GM18951 (cell line): ENCODE measurements at regions not wholly inside any gene's neighbourhood (a gene's known extent, or its start where the extent isn't known, plus 50 kb on each side); places are given as distances from the start of the nearest gene placed in this dataset.

ENCODE experiments used
- POLR2A ChIP-seq: IDR thresholded peaks from 4 replicates; pipeline ENCODE4 v1.6.1; 2011; ENCODE audit warnings: mild to moderate bottlenecking; ENCODE audit not compliant: insufficient read length, insufficient read depth; ENCODE audit errors: extremely low read depth
- in situ Hi-C: fragments of 300-500 bp; cut with MboI; formaldehyde crosslinking; loops from one replicate; pipeline ENCODE4 v1.12.0; 2022; ENCODE audit warnings: low sequenced_read_pairs, mixed read lengths, inconsistent platforms; ENCODE audit not compliant: unreplicated experiment

DNA sequence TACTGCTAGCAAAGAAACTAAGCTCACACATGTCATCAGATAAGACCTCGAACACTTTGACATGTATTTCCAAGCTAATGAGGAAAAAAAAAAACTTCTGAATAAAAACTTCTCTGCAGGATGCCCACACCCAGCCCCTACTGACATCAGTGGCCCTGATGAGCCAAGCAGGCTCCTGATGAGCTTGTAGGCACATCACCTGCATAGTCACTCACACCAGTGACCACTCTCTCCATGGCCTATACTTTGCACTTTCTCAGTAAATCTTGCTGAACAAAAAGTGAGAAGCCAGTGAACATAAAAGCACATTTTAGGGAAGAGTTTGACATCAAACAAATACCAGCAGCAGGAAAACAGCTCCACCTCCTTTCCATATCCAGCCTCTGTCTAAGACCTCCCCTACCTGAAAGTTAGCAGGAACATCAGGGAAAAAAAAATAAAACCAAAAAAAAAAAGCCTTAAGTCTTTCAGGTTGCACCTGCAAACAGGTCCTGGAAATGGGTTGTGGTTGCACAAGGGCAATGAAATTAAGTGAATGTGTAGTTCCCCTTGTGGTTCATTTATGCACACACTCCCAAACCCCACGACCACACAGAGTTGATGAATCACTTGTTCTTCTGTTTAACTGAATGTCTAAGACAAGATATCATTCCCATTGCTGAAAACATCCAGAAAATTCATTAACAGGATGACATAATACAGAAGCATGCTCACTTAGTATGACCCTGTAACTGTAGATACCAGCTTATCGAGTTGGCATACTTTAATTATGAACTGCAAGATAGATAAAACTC is 205.2 kb upstream of the PDE1C start:
- in situ Hi-C loops = no loop called here

DNA sequence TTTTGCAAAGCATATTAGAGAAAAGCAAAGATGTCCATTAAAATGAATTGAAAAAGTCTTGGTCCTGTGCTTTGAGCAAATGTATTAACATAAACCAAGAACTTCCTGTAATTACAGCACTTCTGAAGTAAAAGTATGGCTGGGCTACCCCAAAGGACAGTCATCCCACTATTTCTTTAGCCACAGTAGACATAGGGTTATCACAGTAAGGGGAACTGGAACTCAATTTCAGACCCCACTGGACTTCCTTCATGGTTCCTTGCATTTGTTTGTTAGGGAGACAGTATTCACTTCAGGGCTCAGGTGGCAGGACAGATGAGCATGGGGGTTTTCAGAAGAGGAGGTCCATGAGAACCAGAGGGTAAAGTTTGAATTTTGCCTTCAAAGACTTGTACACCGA is 203.1 kb upstream of the PDE1C start:
- TF ChIP-seq POLR2A = no peak
- in situ Hi-C loops = no loop called here

More for the DNA sequence above, 205.2 kb upstream of the PDE1C start:
- no peak for TF ChIP-seq POLR2A

- no peak for TF ChIP-seq POLR2A
- in situ Hi-C loops = no loop called here
These were observed 196.8 kb upstream of the PDE1C start for GRCh38 chr7:32266932-32267475.

DNA sequence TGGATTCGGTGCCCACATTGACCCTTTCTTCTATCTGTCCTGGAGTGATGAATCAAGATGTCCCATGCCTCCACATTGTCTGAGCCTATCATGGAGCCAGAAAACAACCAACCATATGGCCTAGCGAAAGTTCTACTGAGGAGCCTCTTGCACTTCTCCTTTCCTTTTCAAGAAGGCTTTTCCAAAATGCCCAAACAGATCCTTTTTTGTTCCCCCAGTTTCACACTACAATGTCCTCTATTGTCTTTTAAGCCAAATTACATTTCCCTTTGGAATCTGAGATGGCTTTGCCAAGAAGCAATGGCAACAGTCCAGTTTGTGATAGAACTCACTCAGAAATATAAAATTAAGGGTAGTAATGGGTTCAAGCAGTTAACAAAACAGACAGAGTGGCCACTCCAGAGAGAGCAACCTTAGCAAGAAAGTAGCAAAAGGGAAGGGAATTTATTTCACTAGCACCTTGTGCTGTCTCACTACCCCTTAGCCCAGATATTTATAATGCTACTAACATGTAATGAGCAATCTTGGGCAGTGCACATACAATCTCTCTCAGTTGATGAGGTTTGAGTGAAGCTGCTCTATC is 194.6 kb upstream of the PDE1C start:
- TF ChIP-seq POLR2A = no peak
- in situ Hi-C loops = no loop called here

- in situ Hi-C loops = no loop called here
- TF ChIP-seq POLR2A = no peak
These were observed 193.4 kb upstream of the PDE1C start for GRCh38 chr7:32263611-32264010.

- no peak for TF ChIP-seq POLR2A
- in situ Hi-C loops = no loop called here
These were observed 192.1 kb upstream of the PDE1C start for GRCh38 chr7:32262315-32262714.

DNA sequence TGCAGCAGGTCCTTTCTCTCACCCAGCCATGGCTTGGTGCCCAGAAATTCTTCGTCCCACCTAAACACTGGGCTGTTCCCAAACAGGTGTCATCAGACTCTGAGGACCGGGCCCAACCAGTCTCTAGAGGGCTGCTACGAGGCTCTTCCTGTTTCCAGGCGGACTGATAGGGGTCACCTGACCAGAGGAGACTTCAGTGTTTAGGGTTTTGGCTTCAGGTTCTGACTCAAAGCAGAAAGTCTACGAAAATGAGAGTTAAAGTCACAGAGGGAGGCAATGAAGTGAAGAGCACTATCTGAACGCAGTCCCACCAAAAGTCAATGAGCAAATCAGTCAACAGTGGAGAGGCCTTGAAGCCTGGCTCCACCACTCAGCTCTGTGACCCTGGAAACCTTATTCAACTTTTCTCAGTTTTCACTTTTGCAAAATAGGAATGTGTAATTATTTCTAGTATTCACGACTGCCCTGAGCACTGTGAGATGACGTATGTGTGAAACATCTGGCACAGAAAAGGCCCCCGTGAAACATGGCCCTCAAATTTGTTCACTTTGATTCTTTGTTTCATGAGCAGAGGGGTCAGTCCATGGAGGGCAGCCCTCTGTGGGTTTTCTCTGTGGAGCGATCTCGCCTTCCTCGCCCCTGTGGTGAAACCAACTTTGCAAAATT is 189.9 kb upstream of the PDE1C start:
- in situ Hi-C loops = no loop called here
- no peak for TF ChIP-seq POLR2A

- TF ChIP-seq POLR2A = no peak
- in situ Hi-C loops = no loop called here
These were observed 188.1 kb upstream of the PDE1C start for GRCh38 chr7:32258265-32258664.

DNA sequence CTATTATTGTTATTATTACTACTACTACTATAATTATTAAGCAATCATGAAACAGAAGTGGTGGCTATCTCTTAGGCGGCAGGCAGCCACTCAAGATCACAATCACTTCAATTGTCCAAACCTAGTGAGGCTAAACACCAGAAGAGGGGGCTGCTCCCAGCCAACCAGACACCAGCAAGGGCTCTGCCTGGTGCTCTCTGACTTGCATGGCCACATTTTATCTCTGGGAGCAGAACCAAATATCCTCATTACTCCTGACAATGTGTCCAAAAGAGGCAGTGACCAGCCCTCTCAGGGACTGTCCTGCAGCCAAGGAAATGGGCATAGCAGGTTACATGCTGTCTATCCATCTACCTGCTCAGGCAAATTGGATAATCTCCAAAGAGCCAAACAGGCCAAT is 187.4 kb upstream of the PDE1C start:
- TF ChIP-seq POLR2A = no peak
- in situ Hi-C loops = no loop called here

GRCh38 chr7:32256811-32257210 is 186.6 kb upstream of the PDE1C start:
- TF ChIP-seq POLR2A = no peak
- in situ Hi-C loops = no loop called here

DNA sequence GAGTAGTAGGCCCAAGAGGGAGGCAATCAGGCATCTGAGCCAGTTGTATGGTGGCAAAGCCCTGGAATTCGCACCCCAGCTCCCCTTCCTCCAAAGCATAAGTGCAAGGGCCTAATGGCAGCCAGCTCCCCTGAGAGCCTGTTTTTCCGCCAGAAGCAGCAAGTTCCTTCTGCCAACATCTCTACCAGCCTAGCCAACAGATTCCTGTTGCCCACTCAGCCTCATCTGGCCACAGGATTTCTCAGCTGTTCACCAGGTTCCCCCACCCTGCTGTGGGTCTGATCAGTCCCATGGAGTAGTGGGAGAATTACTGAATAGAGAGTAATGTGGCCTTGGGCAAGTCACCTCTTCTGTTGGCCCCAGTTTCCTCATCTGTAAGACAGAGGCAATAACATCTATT is 186.2 kb upstream of the PDE1C start:
- no peak for TF ChIP-seq POLR2A
- in situ Hi-C loops = no loop called here

- in situ Hi-C loops = no loop called here
- TF ChIP-seq POLR2A = no peak
These were observed 184.8 kb upstream of the PDE1C start for GRCh38 chr7:32255036-32255435.

- no peak for TF ChIP-seq POLR2A
- in situ Hi-C loops = no loop called here
These were observed 183.1 kb upstream of the PDE1C start for GRCh38 chr7:32253299-32253698.
